ENCODE measurements at regions not wholly inside any gene's neighbourhood (a gene's known extent, or its start where the extent isn't known, plus 50 kb on each side); places are given as distances from the start of the nearest gene placed in this dataset.

DNA sequence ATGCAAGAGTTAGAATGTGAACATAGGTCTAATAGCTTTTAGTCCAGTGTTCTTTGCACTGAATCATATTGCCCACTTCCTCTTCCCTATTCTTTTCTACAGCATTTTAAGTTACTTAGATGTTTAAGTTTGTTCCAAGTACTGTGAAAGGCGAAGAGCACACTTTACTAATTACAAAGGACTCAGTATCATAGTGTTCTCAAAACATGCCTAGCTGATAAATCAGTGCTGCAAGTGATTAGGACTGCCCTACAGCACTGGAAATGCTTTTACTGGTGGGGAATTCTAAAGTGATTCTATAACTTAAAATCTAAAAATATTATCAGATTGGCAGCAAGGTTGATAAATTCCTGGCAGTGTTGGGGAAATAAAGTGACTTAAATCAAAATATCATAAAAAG, 177.9 kb upstream of the KCNN2 start:
- no peak for TF ChIP-seq POLR2A (IDR thresholded peaks at IDR 0.05; ENCODE audit: low read length)
- TF ChIP-seq GATA1 (IDR thresholded peaks at IDR 0.05; ENCODE audit: low read depth, low read length): no peak

Data from erythroblast (primary cell).